ENCODE measurements at regions not wholly inside any gene's neighbourhood (a gene's known extent, or its start where the extent isn't known, plus 50 kb on each side); places are given as distances from the start of the nearest gene placed in this dataset.

DNA sequence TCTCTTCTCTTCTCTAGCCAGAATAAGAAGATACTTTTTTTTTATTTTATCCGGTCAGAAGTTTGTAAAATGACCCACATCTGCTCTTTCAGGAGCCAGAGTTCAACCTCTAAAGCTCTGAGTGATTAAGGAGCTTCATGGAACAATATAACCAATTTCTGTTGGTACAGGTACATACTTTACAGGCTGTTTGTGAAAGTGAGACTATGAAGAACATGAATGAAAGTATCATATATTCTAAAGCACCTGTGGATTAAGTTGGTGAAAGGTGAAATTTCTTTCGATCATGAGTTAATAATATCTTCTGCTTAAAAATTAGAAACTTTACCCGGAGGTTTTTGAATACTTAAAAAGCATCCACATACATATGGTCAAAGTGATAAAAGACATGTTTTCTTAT is 65.2 kb downstream of the DMRT2 start:
- ChIA-PET POLR2A (no interaction called here), CTCF (no interaction called here)

GRCh38 chr9:1117439-1117838 is 67.3 kb downstream of the DMRT2 start:
- H3K4me3 ChIP-seq (ENCODE audit: low read depth, low read length) = no peak overlapping the region
- DNase-seq (ENCODE audit: low read depth, low spot score) = no peak
- TF ChIP-seq, protein P1, sequence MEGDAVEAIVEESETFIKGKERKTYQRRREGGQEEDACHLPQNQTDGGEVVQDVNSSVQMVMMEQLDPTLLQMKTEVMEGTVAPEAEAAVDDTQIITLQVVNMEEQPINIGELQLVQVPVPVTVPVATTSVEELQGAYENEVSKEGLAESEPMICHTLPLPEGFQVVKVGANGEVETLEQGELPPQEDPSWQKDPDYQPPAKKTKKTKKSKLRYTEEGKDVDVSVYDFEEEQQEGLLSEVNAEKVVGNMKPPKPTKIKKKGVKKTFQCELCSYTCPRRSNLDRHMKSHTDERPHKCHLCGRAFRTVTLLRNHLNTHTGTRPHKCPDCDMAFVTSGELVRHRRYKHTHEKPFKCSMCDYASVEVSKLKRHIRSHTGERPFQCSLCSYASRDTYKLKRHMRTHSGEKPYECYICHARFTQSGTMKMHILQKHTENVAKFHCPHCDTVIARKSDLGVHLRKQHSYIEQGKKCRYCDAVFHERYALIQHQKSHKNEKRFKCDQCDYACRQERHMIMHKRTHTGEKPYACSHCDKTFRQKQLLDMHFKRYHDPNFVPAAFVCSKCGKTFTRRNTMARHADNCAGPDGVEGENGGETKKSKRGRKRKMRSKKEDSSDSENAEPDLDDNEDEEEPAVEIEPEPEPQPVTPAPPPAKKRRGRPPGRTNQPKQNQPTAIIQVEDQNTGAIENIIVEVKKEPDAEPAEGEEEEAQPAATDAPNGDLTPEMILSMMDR (IDR thresholded peaks at IDR 0.05; ENCODE audit: insufficient read depth, low read length, missing control alignments) = no peak
- ChIA-PET POLR2A (no interaction called here), CTCF (no interaction called here)

More for the DNA sequence above, 65.2 kb downstream of the DMRT2 start:
- TF ChIP-seq, protein P1 (IDR thresholded peaks at IDR 0.05; ENCODE audit: insufficient read depth, low read length, missing control alignments) = no peak
- DNase-seq (ENCODE audit: low read depth, low spot score) = no peak
- no peak overlapping the region for H3K4me3 ChIP-seq (ENCODE audit: low read depth, low read length)

GRCh38 chr9:1120500-1121165 is 70.5 kb downstream of the DMRT2 start:
- H3K4me3 ChIP-seq (ENCODE audit: low read depth, low read length) = no peak overlapping the region
- TF ChIP-seq, protein P1 (IDR thresholded peaks at IDR 0.05; ENCODE audit: insufficient read depth, low read length, missing control alignments) = no peak
- ChIA-PET CTCF (no interaction called here), POLR2A (no interaction called here)
- DNase-seq (ENCODE audit: low read depth, low spot score) = no peak

DNA sequence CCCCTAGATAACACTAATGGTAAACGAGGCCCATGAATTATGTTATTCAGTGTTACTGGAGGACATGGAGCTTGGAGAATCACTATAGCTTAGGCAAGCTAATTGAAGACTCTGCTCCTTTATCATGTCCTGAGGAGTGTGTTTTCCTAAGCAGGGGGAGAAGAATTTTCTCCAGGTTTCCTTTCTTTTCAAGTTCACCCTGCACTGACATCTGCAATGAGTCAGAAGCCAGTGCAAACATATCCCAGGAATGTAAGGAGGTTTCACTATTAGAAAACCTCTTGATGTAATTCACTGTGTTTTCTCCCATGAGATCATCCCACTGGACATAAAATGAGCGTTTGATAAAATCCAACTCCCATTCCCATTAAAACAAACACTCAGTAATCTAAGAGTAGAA is 75.6 kb downstream of the DMRT2 start:
- ChIA-PET CTCF (no interaction called here), POLR2A (no interaction called here)
- DNase-seq (ENCODE audit: low read depth, low spot score) = peak; percentile 12
- TF ChIP-seq, protein P1 (IDR thresholded peaks at IDR 0.05; ENCODE audit: insufficient read depth, low read length, missing control alignments) = no peak
- no peak overlapping the region for H3K4me3 ChIP-seq (ENCODE audit: low read depth, low read length)

- H3K4me3 ChIP-seq (ENCODE audit: low read depth, low read length) = no peak overlapping the region
- TF ChIP-seq, protein P1 (IDR thresholded peaks at IDR 0.05; ENCODE audit: insufficient read depth, low read length, missing control alignments) = no peak
- DNase-seq (ENCODE audit: low read depth, low spot score) = no peak
- ChIA-PET POLR2A (no interaction called here), CTCF (no interaction called here)
Measured at GRCh38 chr9:1128046-1128445, 77.9 kb downstream of the DMRT2 start.

- TF ChIP-seq, protein P1 (IDR thresholded peaks at IDR 0.05; ENCODE audit: insufficient read depth, low read length, missing control alignments) = no peak
- no peak overlapping the region for H3K4me3 ChIP-seq (ENCODE audit: low read depth, low read length)
- DNase-seq (ENCODE audit: low read depth, low spot score) = no peak
- ChIA-PET CTCF (no interaction called here), POLR2A (no interaction called here)
Measured at GRCh38 chr9:1129382-1129781, 79.2 kb downstream of the DMRT2 start.

Measured in AG04449 (cell line).